IPS-NIHi7 (cell line): ENCODE measurements at regions not wholly inside any gene's neighbourhood (a gene's known extent, or its start where the extent isn't known, plus 50 kb on each side); places are given as distances from the start of the nearest gene placed in this dataset.

Experiments used
- DNase-seq: peaks from one replicate; pipeline ENCODE4 v3.0.0; 2012; ENCODE audit warnings: mixed read lengths; ENCODE audit errors: extremely low spot score

DNA sequence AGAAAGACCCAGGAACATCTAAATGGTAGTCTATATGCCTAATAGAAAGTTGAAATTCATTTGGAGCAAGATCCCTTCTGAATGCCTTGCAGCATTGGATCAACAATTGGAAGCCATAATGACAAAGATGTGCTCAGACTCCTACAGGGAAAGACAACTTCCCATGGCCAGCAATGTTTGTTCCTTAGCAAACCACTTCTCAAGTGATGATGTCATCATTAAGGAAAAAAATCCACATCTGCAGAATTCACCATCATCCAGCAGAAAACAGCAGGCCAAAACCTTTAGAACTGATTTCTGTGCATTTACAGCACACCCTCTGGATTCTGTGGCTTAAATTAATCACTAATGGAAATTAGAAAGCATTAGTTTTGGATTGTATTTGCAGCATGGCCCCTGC, 82.4 kb upstream of the ZIC3 start:
- DNase-seq: no peak

DNA sequence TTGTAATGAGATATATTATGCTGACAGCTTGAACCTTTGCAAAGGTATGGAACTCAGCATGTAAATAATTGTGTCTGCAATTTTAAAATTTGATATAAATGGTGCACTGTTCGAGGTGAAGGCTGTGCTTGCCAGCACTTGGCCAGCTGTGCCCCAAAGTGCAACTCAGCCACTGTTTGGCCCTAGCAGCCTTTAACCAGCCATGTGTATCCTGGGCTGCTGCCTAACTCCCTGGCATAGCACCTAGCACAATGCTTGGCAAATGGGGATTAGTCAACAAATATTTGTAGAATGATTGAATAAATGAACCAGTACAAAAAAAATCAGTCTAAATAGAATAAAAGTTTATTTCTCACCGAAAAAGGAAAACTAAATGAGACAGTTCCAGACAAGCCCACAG, 83.8 kb upstream of the ZIC3 start:
- DNase-seq: no peak

DNA sequence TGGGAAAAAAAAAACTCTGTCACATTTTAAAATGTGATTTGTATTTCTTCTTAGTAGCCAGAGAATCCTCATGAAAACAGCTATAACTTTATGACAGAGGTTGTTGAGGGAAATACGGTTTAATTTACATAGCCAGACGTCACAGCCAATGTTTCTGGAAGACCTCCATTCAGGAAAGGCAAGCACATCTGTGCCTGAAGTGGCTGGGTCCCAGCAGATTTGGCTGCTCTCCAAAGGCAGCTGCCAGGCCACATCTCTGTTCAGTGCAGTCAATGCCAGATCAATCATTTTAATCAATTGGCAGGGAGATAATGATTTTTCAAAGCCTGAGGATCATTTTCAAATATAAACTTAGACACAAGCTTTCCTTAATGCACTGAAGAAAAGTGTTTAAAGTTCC, 86.5 kb upstream of the ZIC3 start:
- no peak for DNase-seq

- DNase-seq: no peak
These were observed 124.2 kb upstream of the ZIC3 start for GRCh38 chrX:137441711-137442110.

- peak; percentile 77 for DNase-seq
These were observed 133.3 kb upstream of the ZIC3 start for GRCh38 chrX:137432609-137433008.

- peak; percentile 76 for DNase-seq
These were observed 134.0 kb upstream of the ZIC3 start for GRCh38 chrX:137431693-137432488.

DNA sequence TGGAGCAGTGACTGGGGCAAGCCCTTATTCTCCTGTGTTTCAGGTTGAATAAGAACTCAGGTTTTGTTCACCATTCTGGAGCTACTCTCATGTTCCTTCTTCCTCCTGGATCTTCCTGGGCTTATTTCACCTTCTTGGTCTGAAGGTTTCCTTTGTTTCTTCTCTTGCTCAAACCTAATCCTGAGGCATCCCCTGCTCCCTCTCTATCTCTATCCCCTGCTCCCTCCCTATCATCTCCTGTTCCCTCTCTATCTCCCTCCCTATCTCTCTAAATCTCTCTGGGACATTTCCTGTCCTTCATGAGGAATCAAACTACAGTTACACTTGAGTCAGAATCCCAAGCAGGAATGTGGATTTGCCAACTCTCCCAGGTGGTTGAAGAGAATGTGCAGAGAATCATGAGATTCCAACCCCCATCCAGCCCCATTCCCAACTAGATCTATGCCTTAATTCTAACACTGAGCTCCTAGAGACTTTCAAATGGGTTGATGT, 134.9 kb upstream of the ZIC3 start:
- DNase-seq: no peak

DNA sequence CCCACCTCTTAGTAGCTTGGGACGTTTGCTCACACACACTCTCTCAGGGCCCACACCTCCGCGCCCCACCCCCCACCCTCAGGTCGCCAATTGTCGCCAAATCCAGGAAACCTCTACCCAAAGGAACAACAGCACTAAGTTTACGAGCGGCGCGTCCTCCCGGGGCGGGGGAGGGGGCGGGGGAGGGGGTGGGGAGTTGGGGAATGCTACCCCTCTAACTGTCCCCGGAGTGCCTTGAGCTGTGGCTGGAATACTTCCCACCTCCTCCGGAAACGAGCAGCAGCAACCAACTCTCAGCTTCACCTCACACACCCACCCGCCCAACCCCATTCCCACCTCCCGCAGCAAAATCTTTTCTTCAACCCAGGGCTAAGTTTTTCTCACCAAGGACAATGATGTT, 135.6 kb upstream of the ZIC3 start:
- DNase-seq: peak; percentile 49

GRCh38 chrX:137428766-137429591, 136.9 kb upstream of the ZIC3 start:
- peak; percentile 60 for DNase-seq

- DNase-seq: peak; percentile 52
These were observed 137.7 kb upstream of the ZIC3 start for GRCh38 chrX:137428221-137428661.

GRCh38 chrX:137427816-137428215, 138.1 kb upstream of the ZIC3 start:
- peak; percentile 41 for DNase-seq

DNA sequence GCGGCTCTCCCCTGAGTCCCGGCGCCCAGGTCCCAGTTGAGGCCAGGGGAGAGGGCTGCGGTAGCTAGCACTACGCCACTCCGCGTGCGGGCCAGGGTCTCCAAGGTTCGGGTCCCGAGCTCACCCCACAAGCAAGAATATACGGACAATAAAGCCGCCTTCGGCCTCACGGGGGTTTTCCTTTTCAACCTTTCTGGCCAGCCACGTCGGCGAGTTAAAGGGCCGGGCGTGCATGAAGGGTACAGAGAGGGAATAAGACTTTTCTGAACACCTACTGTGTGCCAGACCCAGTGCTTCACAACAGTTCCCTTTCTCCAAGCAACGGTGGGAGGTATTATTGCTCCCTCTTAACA, 138.5 kb upstream of the ZIC3 start:
- DNase-seq: no peak

GRCh38 chrX:137426695-137427425, 139.1 kb upstream of the ZIC3 start:
- peak; percentile 48 for DNase-seq

DNA sequence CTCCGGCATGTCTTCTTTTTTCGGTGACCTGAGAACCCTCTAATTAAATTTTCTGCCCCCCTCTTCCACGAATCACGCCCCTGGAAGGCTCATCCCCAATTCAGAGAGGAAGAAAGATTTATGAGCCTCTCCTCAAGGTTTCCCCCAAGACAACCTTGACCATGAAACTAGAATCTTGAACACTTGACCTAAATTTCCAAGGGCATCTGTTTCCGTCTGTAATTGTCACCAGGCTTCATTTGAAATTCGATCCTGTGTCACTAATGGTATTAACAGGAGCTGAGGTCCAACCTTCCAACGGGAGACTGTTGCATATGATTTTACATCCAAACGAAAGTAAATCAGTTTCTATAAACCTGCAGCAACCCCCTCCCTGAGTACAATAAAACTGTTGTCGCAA, 139.9 kb upstream of the ZIC3 start:
- DNase-seq: no peak

- no peak for DNase-seq
These were observed 140.5 kb upstream of the ZIC3 start for GRCh38 chrX:137425273-137425902.

DNA sequence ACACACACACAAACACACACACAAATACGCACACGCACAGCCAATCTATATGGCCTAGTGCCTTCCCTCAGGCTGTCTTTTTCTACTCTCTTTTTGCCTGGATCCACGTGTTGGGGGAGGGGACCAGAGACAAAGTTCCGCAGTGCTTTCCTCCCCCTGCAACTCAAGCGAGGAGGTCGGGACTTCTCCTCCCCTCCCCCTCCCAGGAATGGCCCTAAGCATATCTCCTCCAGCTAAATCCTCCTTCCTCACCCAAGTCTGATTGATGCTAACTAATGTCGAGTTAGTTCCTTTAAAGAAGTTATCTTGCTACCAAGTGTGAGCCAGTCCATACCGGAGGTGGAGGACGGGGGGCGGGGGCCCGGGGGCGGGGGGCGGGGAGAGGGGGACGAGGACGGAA, 141.2 kb upstream of the ZIC3 start:
- peak; percentile 78 for DNase-seq

DNA sequence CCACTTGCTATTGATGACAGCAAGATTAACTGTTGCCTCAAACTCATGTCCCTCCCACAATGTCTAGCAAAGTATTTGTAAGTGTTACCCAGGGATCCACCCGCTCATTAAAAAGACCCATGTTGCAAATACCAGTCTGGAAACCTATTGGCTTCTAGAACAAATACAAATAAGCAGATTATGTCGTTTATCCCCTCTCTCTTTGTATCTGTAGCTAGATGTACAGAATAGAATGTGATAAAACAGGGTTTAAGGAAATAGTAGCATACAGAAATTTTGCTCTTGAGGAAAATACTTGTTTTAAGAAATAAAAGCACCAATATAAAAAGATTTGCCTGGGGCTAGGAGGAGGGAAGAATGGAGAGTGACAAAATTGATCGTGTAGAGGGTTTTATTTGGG, 142.7 kb upstream of the ZIC3 start:
- DNase-seq: no peak

- DNase-seq: no peak
These were observed 147.8 kb upstream of the ZIC3 start for GRCh38 chrX:137418086-137418485.

DNA sequence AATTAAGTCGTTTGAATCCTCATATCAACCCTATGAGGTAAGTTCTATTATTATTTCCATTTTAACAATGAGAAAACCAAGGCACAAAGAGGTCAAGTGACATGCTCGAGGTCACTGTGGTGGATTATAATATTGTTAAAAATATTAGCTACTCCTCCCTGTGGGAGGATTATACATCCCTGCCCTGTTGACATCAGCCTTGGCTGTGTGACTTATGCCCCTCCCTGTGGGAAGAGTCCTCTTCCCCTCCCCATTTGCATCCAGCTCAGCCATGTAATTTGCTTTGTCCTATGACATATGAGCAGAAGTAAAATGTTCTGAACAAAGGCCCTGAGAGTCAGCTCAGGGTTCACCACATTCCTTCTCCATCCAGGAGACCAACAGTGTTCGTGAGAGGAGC, 152.7 kb upstream of the ZIC3 start:
- DNase-seq: no peak

DNA sequence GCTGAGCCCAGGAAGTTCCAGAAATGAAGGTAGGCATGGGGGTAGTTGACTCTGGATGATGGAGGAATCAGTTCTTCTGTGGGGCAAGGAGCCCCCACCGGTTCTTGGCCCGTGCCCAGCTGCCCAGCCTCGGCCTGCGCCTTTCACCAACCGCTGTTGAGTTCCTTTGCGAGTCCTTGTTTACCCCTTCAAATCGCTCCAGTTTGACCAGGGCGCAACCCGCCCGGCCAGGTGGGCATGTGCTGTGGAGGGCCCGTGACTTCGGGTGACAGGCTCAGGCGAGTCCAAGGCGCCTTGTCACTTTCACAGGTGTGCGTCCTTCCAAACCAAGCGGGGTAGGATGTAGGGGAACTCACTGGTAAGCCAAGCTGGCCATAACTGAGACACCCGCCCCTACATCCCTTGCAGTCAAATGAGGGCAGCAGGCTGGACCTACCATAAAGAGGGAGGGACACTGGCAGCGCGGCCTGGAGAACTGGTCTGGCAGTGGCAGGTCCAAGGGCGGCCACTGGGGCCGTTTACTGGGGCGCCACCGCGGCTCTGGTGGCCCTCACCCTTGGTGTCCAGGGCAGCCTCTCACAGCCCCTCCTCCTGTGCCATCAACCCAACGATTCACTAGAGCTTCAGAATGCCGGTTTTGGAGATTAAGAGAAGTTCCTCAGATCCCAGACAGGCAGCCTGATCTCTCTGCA, 160.3 kb upstream of the ZIC3 start:
- DNase-seq: no peak

DNA sequence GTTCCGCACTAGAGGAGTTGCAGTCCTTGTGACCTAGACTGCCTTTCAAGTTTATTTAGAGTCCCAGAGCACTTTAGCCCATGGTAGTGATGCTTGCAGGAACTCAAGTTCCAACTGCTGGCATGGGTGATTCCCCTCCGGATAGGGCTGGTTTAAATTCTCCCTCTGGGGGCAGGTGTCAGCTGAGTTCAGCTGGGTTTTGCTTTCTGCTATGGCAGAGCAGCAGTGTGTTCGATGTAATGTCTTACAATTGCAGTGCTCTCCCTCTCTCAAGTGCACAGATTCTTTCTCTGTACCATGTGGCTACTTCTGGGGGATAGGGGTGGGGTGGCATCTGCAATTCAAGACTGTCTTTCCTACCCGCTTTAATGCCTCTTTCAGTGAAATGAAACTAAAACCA, 164.8 kb upstream of the ZIC3 start:
- DNase-seq: no peak
